ENCODE measurements at regions not wholly inside any gene's neighbourhood (a gene's known extent, or its start where the extent isn't known, plus 50 kb on each side); places are given as distances from the start of the nearest gene placed in this dataset.

GRCh38 chr13:107006661-107007060 lies 438.7 kb upstream of the ARGLU1 start:
- TF ChIP-seq, protein P1, sequence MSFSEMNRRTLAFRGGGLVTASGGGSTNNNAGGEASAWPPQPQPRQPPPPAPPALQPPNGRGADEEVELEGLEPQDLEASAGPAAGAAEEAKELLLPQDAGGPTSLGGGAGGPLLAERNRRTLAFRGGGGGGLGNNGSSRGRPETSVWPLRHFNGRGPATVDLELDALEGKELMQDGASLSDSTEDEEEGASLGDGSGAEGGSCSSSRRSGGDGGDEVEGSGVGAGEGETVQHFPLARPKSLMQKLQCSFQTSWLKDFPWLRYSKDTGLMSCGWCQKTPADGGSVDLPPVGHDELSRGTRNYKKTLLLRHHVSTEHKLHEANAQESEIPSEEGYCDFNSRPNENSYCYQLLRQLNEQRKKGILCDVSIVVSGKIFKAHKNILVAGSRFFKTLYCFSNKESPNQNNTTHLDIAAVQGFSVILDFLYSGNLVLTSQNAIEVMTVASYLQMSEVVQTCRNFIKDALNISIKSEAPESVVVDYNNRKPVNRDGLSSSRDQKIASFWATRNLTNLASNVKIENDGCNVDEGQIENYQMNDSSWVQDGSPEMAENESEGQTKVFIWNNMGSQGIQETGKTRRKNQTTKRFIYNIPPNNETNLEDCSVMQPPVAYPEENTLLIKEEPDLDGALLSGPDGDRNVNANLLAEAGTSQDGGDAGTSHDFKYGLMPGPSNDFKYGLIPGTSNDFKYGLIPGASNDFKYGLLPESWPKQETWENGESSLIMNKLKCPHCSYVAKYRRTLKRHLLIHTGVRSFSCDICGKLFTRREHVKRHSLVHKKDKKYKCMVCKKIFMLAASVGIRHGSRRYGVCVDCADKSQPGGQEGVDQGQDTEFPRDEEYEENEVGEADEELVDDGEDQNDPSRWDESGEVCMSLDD (tag by site-specific recombination; IDR thresholded peaks at IDR 0.05): no peak
- TF ChIP-seq TRIM28 (IDR thresholded peaks at IDR 0.05; ENCODE audit: borderline replicate concordance, low read length) (no peak), PBX3 (CRISPR knock-in tag; IDR thresholded peaks at IDR 0.05) (no peak), ZNF280C (tag by site-specific recombination; IDR thresholded peaks at IDR 0.05) (no peak)
- TF ChIP-seq, protein P2, sequence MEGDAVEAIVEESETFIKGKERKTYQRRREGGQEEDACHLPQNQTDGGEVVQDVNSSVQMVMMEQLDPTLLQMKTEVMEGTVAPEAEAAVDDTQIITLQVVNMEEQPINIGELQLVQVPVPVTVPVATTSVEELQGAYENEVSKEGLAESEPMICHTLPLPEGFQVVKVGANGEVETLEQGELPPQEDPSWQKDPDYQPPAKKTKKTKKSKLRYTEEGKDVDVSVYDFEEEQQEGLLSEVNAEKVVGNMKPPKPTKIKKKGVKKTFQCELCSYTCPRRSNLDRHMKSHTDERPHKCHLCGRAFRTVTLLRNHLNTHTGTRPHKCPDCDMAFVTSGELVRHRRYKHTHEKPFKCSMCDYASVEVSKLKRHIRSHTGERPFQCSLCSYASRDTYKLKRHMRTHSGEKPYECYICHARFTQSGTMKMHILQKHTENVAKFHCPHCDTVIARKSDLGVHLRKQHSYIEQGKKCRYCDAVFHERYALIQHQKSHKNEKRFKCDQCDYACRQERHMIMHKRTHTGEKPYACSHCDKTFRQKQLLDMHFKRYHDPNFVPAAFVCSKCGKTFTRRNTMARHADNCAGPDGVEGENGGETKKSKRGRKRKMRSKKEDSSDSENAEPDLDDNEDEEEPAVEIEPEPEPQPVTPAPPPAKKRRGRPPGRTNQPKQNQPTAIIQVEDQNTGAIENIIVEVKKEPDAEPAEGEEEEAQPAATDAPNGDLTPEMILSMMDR (tag by site-specific recombination; IDR thresholded peaks at IDR 0.05): no peak
- TF ChIP-seq, protein P3, sequence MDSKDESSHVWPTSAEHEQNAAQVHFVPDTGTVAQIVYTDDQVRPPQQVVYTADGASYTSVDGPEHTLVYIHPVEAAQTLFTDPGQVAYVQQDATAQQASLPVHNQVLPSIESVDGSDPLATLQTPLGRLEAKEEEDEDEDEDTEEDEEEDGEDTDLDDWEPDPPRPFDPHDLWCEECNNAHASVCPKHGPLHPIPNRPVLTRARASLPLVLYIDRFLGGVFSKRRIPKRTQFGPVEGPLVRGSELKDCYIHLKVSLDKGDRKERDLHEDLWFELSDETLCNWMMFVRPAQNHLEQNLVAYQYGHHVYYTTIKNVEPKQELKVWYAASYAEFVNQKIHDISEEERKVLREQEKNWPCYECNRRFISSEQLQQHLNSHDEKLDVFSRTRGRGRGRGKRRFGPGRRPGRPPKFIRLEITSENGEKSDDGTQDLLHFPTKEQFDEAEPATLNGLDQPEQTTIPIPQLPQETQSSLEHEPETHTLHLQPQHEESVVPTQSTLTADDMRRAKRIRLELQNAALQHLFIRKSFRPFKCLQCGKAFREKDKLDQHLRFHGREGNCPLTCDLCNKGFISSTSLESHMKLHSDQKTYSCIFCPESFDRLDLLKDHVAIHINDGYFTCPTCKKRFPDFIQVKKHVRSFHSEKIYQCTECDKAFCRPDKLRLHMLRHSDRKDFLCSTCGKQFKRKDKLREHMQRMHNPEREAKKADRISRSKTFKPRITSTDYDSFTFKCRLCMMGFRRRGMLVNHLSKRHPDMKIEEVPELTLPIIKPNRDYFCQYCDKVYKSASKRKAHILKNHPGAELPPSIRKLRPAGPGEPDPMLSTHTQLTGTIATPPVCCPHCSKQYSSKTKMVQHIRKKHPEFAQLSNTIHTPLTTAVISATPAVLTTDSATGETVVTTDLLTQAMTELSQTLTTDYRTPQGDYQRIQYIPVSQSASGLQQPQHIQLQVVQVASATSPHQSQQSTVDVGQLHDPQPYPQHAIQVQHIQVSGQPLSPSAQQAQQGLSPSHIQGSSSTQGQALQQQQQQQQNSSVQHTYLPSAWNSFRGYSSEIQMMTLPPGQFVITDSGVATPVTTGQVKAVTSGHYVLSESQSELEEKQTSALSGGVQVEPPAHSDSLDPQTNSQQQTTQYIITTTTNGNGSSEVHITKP (tag by site-specific recombination; IDR thresholded peaks at IDR 0.05): no peak
